ENCODE measurements at regions not wholly inside any gene's neighbourhood (a gene's known extent, or its start where the extent isn't known, plus 50 kb on each side); places are given as distances from the start of the nearest gene placed in this dataset.

DNA sequence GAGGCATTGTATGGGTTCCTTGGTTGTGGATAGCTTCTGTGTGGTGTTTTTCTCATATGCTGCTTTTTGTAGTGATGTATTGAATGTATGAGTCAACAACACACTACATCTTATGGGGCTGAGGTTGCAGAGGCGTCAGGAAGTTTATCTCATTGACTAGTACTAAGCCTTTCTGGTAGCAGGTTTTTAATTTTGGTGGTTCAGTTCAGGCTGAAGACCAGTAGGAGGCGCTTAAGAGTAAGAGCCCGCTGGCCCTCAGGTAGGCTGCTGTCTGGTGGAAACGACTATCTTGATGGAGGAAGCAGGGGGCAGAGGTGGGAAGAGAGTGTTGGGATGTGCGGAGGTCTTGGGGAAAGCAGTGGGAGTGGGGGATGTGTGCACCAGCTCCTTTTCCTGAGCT, 62.4 kb downstream of the RTP4 start:
- DNase-seq (ENCODE audit: low spot score in 2 of 2) = no peak
- Histone ChIP-seq H3K36me3 (no peaks in the 10 kb centered on the region), H3K9me3 (no peaks in the 10 kb centered on the region), H3K4me1 (no peaks in the 10 kb centered on the region), H3K4me3 (no peak overlapping the region), H3K27me3 (peaks cover 3% of the 10 kb centered on the region), H3K27ac (no peak overlapping the region)
- TF ChIP-seq, protein P1, sequence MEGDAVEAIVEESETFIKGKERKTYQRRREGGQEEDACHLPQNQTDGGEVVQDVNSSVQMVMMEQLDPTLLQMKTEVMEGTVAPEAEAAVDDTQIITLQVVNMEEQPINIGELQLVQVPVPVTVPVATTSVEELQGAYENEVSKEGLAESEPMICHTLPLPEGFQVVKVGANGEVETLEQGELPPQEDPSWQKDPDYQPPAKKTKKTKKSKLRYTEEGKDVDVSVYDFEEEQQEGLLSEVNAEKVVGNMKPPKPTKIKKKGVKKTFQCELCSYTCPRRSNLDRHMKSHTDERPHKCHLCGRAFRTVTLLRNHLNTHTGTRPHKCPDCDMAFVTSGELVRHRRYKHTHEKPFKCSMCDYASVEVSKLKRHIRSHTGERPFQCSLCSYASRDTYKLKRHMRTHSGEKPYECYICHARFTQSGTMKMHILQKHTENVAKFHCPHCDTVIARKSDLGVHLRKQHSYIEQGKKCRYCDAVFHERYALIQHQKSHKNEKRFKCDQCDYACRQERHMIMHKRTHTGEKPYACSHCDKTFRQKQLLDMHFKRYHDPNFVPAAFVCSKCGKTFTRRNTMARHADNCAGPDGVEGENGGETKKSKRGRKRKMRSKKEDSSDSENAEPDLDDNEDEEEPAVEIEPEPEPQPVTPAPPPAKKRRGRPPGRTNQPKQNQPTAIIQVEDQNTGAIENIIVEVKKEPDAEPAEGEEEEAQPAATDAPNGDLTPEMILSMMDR (IDR thresholded peaks at IDR 0.05) = no peak
- TF ChIP-seq POLR2A (IDR thresholded peaks at IDR 0.05) (no peak), POLR2AphosphoS5 (IDR thresholded peaks at IDR 0.05) (no peak), EP300 (IDR thresholded peaks at IDR 0.05) (no peak)
- 54% methylated on average over 5 of the region's 5 CpGs for WGBS

Data from suprapubic skin (tissue), 4 donors.